SK-N-SH (cell line): ENCODE measurements at regions not wholly inside any gene's neighbourhood (a gene's known extent, or its start where the extent isn't known, plus 50 kb on each side); places are given as distances from the start of the nearest gene placed in this dataset.

Experiments used
- CTCF ChIA-PET: fragments of 300-600, 350-600 bp; formaldehyde crosslinking; extraction: SDS; loops from one replicate; lab custom pipeline; 2021; lab: Yijun Ruan, JAX
- POLR2A ChIA-PET: fragments of 350-600 bp; sonication (Branson Sonifier 250); formaldehyde crosslinking; extraction: SDS; loops from one replicate; lab custom pipeline; 2020; ENCODE audit warnings: antibody characterized with exemption, inconsistent platforms; lab: Yijun Ruan, JAX
- DNase-seq: peaks from one replicate; pipeline ENCODE4 v3.0.0; 2012
- H2AFZ ChIP-seq: fragments of 200-600 bp; sonication (generic); 2 replicates; pipeline ENCODE4 v1.8.1; 2016; ENCODE audit warnings: antibody characterized with exemption, mild to moderate bottlenecking, low read depth
- H3F3A ChIP-seq: fragments of 200-600 bp; sonication (generic); replicated peaks from 2 replicates; pipeline ENCODE3; 2016; ENCODE audit warnings: antibody characterized with exemption, mild to moderate bottlenecking; ENCODE audit not compliant: insufficient read depth
- H3K27ac ChIP-seq, 2 experiments: fragments of 200-500 bp in 1 of 2; fragments of 200-600 bp in 1 of 2; sonication (Bioruptor generic) in 1 of 2; sonication (generic), shearing (Covaris generic) in 1 of 2; 2 replicates each; pipeline versions ENCODE4 v1.5.1 to v1.6.1; 2014 to 2016; ENCODE audit warnings: low read depth in 2 of 2, inconsistent platforms in 1 of 2, low read length in 1 of 2, mild to moderate bottlenecking in 1 of 2, mixed read lengths in 1 of 2
- H3K27me3 ChIP-seq: fragments of 200-600 bp; sonication (generic), shearing (Covaris generic); 2 replicates; pipeline ENCODE4 v1.6.1; 2016; ENCODE audit warnings: mixed run types; ENCODE audit not compliant: insufficient read depth
- H3K36me3 ChIP-seq, 2 experiments: fragments of 200-500 bp in 1 of 2; fragments of 200-600 bp in 1 of 2; sonication (Bioruptor generic) in 1 of 2; sonication (generic) in 1 of 2; replicated peaks in 1 of 2; 2 replicates each; pipeline versions ENCODE3 to v1.5.1; 2014 to 2016; ENCODE audit warnings: low read length in 1 of 2, mild to moderate bottlenecking in 1 of 2; ENCODE audit not compliant: insufficient read depth in 2 of 2, control insufficient read depth in 1 of 2
- H3K4me1 ChIP-seq, 2 experiments: fragments of 200-500 bp in 1 of 2; fragments of 200-600 bp in 1 of 2; sonication (Bioruptor generic) in 1 of 2; sonication (generic), shearing (Covaris generic) in 1 of 2; 2 replicates each; pipeline versions ENCODE4 v1.5.1 to v1.6.1; 2014 to 2016; ENCODE audit warnings: low read depth in 1 of 2, low read length in 1 of 2, mixed run types in 1 of 2; ENCODE audit not compliant: insufficient read depth in 2 of 2, control insufficient read depth in 1 of 2
- H3K4me2 ChIP-seq: fragments of 200-600 bp; sonication (generic), shearing (Covaris generic); 2 replicates; pipeline ENCODE4 v1.6.1; 2017; ENCODE audit warnings: mixed run types
- H3K4me3 ChIP-seq, 2 experiments: fragments of 200-500 bp in 1 of 2; fragments of 200-600 bp in 1 of 2; sonication (Bioruptor generic) in 1 of 2; sonication (generic), shearing (Covaris generic) in 1 of 2; 2 replicates each; pipeline versions ENCODE4 v1.5.1 to v1.8.1; 2014 to 2016; ENCODE audit warnings: low read depth in 2 of 2, inconsistent platforms in 1 of 2, low read length in 1 of 2, mild to moderate bottlenecking in 1 of 2, mixed read lengths in 1 of 2, moderate library complexity in 1 of 2
- H3K79me2 ChIP-seq: fragments of 200-600 bp; sonication (generic); 2 replicates; pipeline ENCODE4 v1.8.1; 2017; ENCODE audit warnings: mild to moderate bottlenecking; ENCODE audit not compliant: insufficient read depth
- H3K9ac ChIP-seq: fragments of 200-600 bp; sonication (generic); 2 replicates; pipeline ENCODE4 v1.6.1; 2017; ENCODE audit warnings: mixed run types
- H3K9me2 ChIP-seq: fragments of 200-600 bp; sonication (generic); 2 replicates; pipeline ENCODE4 v1.6.1; 2017; ENCODE audit warnings: mixed run types
- H3K9me3 ChIP-seq: fragments of 200-600 bp; sonication (generic); 2 replicates; pipeline ENCODE4 v1.6.1; 2017; ENCODE audit warnings: mixed run types, mild to moderate bottlenecking, moderate library complexity
- H4K20me1 ChIP-seq: fragments of 200-600 bp; sonication (generic); 2 replicates; pipeline ENCODE4 v1.6.1; 2017; ENCODE audit warnings: mild to moderate bottlenecking, mixed run types; ENCODE audit not compliant: insufficient read depth
- CHD2 ChIP-seq: fragments of 150-350 bp; IDR thresholded peaks from 2 replicates; pipeline ENCODE4 v1.6.1; 2018; ENCODE audit warnings: low read length; ENCODE audit not compliant: partially characterized antibody
- ELF1 ChIP-seq: IDR thresholded peaks from 2 replicates; pipeline ENCODE4 v1.4.0; 2012
- EP300 ChIP-seq, 2 experiments: IDR thresholded peaks; 2 replicates each; pipeline versions ENCODE4 v1.4.0 to v1.6.1; 2012; ENCODE audit warnings: borderline replicate concordance in 1 of 2, low read depth in 1 of 2, low read length in 1 of 2
- EZH2phosphoT487 ChIP-seq: fragments of 200-600 bp; sonication (generic); IDR thresholded peaks from 2 replicates; pipeline ENCODE4 v1.6.1; 2017; ENCODE audit warnings: low read depth, mixed run types, mild to moderate bottlenecking, antibody characterized with exemption, moderate library complexity, borderline replicate concordance
- GABPA ChIP-seq: IDR thresholded peaks from 2 replicates; pipeline ENCODE4 v1.4.0; 2012; ENCODE audit warnings: low read depth, mild to moderate bottlenecking
- IRF3 ChIP-seq: fragments of 150-350 bp; IDR thresholded peaks from 2 replicates; pipeline ENCODE4 v1.6.1; 2016; ENCODE audit warnings: mild to moderate bottlenecking, low read depth, low read length
- MEF2A ChIP-seq: IDR thresholded peaks from 2 replicates; pipeline ENCODE4 v1.4.0; 2012; ENCODE audit warnings: low read depth, borderline replicate concordance
- POLR2AphosphoS5 ChIP-seq: IDR thresholded peaks from 2 replicates; pipeline ENCODE4 v1.6.1; 2012; ENCODE audit warnings: low read depth, low read length
- RAD21 ChIP-seq: IDR thresholded peaks from 2 replicates; pipeline ENCODE4 v1.6.1; 2012; ENCODE audit warnings: mild to moderate bottlenecking, low read length
- RFX5 ChIP-seq: IDR thresholded peaks from 2 replicates; pipeline ENCODE4 v1.6.1; 2012; ENCODE audit warnings: mild to moderate bottlenecking, improper control_type of control experiment, low read length
- RXRA ChIP-seq: IDR thresholded peaks from 2 replicates; pipeline ENCODE4 v1.4.0; 2012; ENCODE audit warnings: low read depth, mild to moderate bottlenecking, borderline replicate concordance
- SIN3A ChIP-seq: IDR thresholded peaks from 2 replicates; pipeline ENCODE4 v1.6.1; 2012; ENCODE audit warnings: low read depth, mild to moderate bottlenecking, low read length, moderate library complexity, borderline replicate concordance
- SMC3 ChIP-seq: IDR thresholded peaks from 2 replicates; pipeline ENCODE4 v1.6.1; 2012; ENCODE audit warnings: low read depth, low read length, improper control_type of control experiment
- TCF12 ChIP-seq: IDR thresholded peaks from 2 replicates; pipeline ENCODE4 v1.4.0; 2012
- YY1 ChIP-seq: IDR thresholded peaks from 2 replicates; pipeline ENCODE4 v1.4.0; 2012; ENCODE audit warnings: low read depth, mild to moderate bottlenecking
- WGBS: methylation state at CpG from one replicate; pipeline ENCODE4 v1.1.6; 2017; ENCODE audit warnings: low lambda C conversion rate; 5-methylcytosine and 5-hydroxymethylcytosine counted together
- TF ChIP-seq, protein P1 (sequence below): IDR thresholded peaks from 2 replicates; pipeline ENCODE4 v1.4.0; 2012; ENCODE audit warnings: low read depth, borderline replicate concordance

- 7% methylated on average over 3 of the region's 3 CpGs for WGBS
- ChIA-PET POLR2A (no interaction called here), CTCF (interaction anchor here (0.6 kb wide), 1 partner anchor 380 kb away, joined by 3 read pairs; no protein-coding TSS in a partner anchor)
- no peak for DNase-seq
- no peak overlapping the region for H3K27ac ChIP-seq
- no peaks in the 10 kb centered on the region for H3F3A ChIP-seq
- H4K20me1 ChIP-seq = no peaks in the 10 kb centered on the region
- H3K9me2 ChIP-seq = no peaks in the 10 kb centered on the region
- no peaks in the 10 kb centered on the region; a peak in 1 of 4 replicates for H3K4me1 ChIP-seq
- no peaks in the 10 kb centered on the region for H3K27me3 ChIP-seq
- H3K9ac ChIP-seq = no peak overlapping the region
- no peaks in the 10 kb centered on the region for H3K36me3 ChIP-seq
- TF ChIP-seq SIN3A (no peak), RAD21 (no peak), RXRA (no peak), EP300 (IDR thresholded peaks at IDR 0.05; ENCODE audit: borderline replicate concordance in 1 of 2, low read depth in 1 of 2, low read length in 1 of 2) (no peak), ELF1 (no peak), MEF2A (no peak), CHD2 (no peak)
- TF ChIP-seq, protein P1, sequence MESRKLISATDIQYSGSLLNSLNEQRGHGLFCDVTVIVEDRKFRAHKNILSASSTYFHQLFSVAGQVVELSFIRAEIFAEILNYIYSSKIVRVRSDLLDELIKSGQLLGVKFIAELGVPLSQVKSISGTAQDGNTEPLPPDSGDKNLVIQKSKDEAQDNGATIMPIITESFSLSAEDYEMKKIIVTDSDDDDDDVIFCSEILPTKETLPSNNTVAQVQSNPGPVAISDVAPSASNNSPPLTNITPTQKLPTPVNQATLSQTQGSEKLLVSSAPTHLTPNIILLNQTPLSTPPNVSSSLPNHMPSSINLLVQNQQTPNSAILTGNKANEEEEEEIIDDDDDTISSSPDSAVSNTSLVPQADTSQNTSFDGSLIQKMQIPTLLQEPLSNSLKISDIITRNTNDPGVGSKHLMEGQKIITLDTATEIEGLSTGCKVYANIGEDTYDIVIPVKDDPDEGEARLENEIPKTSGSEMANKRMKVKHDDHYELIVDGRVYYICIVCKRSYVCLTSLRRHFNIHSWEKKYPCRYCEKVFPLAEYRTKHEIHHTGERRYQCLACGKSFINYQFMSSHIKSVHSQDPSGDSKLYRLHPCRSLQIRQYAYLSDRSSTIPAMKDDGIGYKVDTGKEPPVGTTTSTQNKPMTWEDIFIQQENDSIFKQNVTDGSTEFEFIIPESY = no peak
- H3K79me2 ChIP-seq = no peaks in the 10 kb centered on the region
- H2AFZ ChIP-seq = no peak overlapping the region
- H3K4me3 ChIP-seq = no peak overlapping the region
- no peak overlapping the region for H3K4me2 ChIP-seq
- no peaks in the 10 kb centered on the region for H3K9me3 ChIP-seq
Measured at GRCh38 chr4:59650861-59651260, 1549.3 kb upstream of the ADGRL3 start.

GRCh38 chr4:59655996-59656395 lies 1544.1 kb upstream of the ADGRL3 start:
- no peak overlapping the region for H3K9ac ChIP-seq
- no peak overlapping the region for H3K27ac ChIP-seq
- WGBS = 28% methylated on average over 3 of the region's 4 CpGs
- H3K4me1 ChIP-seq = no peaks in the 10 kb centered on the region
- POLR2A ChIA-PET = no interaction called here
- H3K79me2 ChIP-seq = no peaks in the 10 kb centered on the region
- CTCF ChIA-PET = no interaction called here
- no peaks in the 10 kb centered on the region for H3F3A ChIP-seq
- TF ChIP-seq GABPA = no peak
- no peak for TF ChIP-seq SMC3
- H3K9me3 ChIP-seq = no peaks in the 10 kb centered on the region
- H3K4me3 ChIP-seq = no peak overlapping the region
- no peaks in the 10 kb centered on the region for H3K36me3 ChIP-seq
- no peaks in the 10 kb centered on the region for H3K27me3 ChIP-seq
- no peak for DNase-seq
- no peaks in the 10 kb centered on the region for H3K9me2 ChIP-seq
- H2AFZ ChIP-seq = no peak overlapping the region
- no peaks in the 10 kb centered on the region for H4K20me1 ChIP-seq
- H3K4me2 ChIP-seq = no peak overlapping the region

DNA sequence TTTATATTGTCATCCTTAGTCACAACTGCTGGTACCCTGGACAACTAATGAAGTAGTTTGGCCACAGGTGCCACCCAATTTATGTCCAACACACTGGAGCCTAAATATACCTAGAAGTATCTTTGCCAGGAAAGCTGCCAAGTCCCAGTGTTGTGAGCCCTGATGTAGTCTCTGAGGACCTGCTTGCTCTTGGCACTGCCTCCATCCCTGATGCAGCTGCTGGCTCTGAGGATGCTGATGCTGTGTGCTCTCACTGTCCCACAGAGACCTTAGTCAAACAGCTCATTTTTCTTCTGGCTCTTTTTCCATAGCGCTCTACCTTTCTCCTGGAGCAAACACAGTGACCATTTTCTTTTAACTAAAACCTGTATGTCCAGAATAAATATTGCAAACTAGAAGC lies 1535.4 kb upstream of the ADGRL3 start:
- CTCF ChIA-PET = no interaction called here
- no peak overlapping the region for H3K4me3 ChIP-seq
- H2AFZ ChIP-seq = no peak overlapping the region
- H3K9me2 ChIP-seq = no peaks in the 10 kb centered on the region
- H3K4me1 ChIP-seq = no peaks in the 10 kb centered on the region
- POLR2A ChIA-PET = no interaction called here
- TF ChIP-seq TCF12 = no peak
- no peak for TF ChIP-seq ELF1
- TF ChIP-seq IRF3 = no peak
- TF ChIP-seq EZH2phosphoT487 = no peak
- TF ChIP-seq RFX5 = no peak
- no peak for TF ChIP-seq POLR2AphosphoS5
- no peak for TF ChIP-seq YY1
- TF ChIP-seq, all 33 proteins: peak for 0
- H4K20me1 ChIP-seq = no peaks in the 10 kb centered on the region
- H3F3A ChIP-seq = no peaks in the 10 kb centered on the region
- no peaks in the 10 kb centered on the region for H3K9me3 ChIP-seq
- H3K9ac ChIP-seq = no peak overlapping the region
- H3K79me2 ChIP-seq = no peaks in the 10 kb centered on the region
- WGBS = 42% methylated on average over 1 of the region's 1 CpG
- no peaks in the 10 kb centered on the region for H3K27me3 ChIP-seq
- H3K36me3 ChIP-seq = no peaks in the 10 kb centered on the region
- DNase-seq = no peak
- H3K4me2 ChIP-seq = no peak overlapping the region
- no peak overlapping the region for H3K27ac ChIP-seq
